ENCODE measurements at regions not wholly inside any gene's neighbourhood (a gene's known extent, or its start where the extent isn't known, plus 50 kb on each side); places are given as distances from the start of the nearest gene placed in this dataset.
"Not testable (repeated sequence)": the region's sequence is repeated elsewhere in the genome, so short reads cannot be mapped to it uniquely, and the experiment has no call there.

- Mint-ChIP-seq H3K27ac (no peak overlapping the region), H3K36me3 (ENCODE audit: low read depth) (no peaks in the 10 kb centered on the region), H3K27me3 (no peaks in the 10 kb centered on the region), H3K4me1 (ENCODE audit: low read depth) (no peaks in the 10 kb centered on the region), H3K4me3 (no peak overlapping the region), H3K9me3 (no peaks in the 10 kb centered on the region)
- intact Hi-C loops (cut with micrococcal nuclease), result no loop called here
- DNase-seq (no peak), ATAC-seq (no peak)
- ChIA-PET CTCF (no interaction called here), POLR2A (no interaction called here)
- TF ChIP-seq CTCF (IDR thresholded peaks at IDR 0.05), result no peak
Measured at GRCh38 chr2:82340578-82341053, 2036.1 kb upstream of the LRRTM1 start.

GRCh38 chr2:82339805-82340204, 2035.3 kb upstream of the LRRTM1 start:
- no peak overlapping the region for H3K4me3 Mint-ChIP-seq
- H3K27ac Mint-ChIP-seq, result no peak overlapping the region
- no peak for ATAC-seq
- ChIA-PET CTCF (no interaction called here), POLR2A (no interaction called here)
- H3K4me1 Mint-ChIP-seq (ENCODE audit: low read depth), result no peaks in the 10 kb centered on the region
- TF ChIP-seq CTCF (IDR thresholded peaks at IDR 0.05), result no peak
- no peaks in the 10 kb centered on the region for H3K27me3 Mint-ChIP-seq
- DNase-seq, result no peak
- H3K9me3 Mint-ChIP-seq, result no peaks in the 10 kb centered on the region
- H3K36me3 Mint-ChIP-seq (ENCODE audit: low read depth), result no peaks in the 10 kb centered on the region
- intact Hi-C loops (cut with micrococcal nuclease), result no loop called here

GRCh38 chr2:82333697-82334096, 2029.1 kb upstream of the LRRTM1 start:
- Mint-ChIP-seq H3K27ac (no peak overlapping the region), H3K9me3 (peaks cover 4% of the 10 kb centered on the region), H3K27me3 (no peaks in the 10 kb centered on the region), H3K36me3 (ENCODE audit: low read depth) (no peaks in the 10 kb centered on the region), H3K4me3 (no peak overlapping the region), H3K4me1 (ENCODE audit: low read depth) (no peaks in the 10 kb centered on the region)
- ChIA-PET POLR2A (no interaction called here), CTCF (no interaction called here)
- no peak for TF ChIP-seq CTCF (IDR thresholded peaks at IDR 0.05)
- ATAC-seq, result no peak
- intact Hi-C loops (cut with micrococcal nuclease), result no loop called here
- no peak for DNase-seq

GRCh38 chr2:82330155-82330554, 2025.6 kb upstream of the LRRTM1 start:
- ChIA-PET CTCF (no interaction called here), POLR2A (no interaction called here)
- intact Hi-C loops (cut with micrococcal nuclease), result no loop called here
- Mint-ChIP-seq H3K27ac (no peak overlapping the region), H3K27me3 (no peaks in the 10 kb centered on the region), H3K4me1 (ENCODE audit: low read depth) (no peaks in the 10 kb centered on the region), H3K36me3 (ENCODE audit: low read depth) (no peaks in the 10 kb centered on the region), H3K4me3 (no peak overlapping the region), H3K9me3 (peaks cover 9% of the 10 kb centered on the region)
- DNase-seq (no peak), ATAC-seq (no peak)
- no peak for TF ChIP-seq CTCF (IDR thresholded peaks at IDR 0.05)

GRCh38 chr2:82326180-82326767, 2021.7 kb upstream of the LRRTM1 start:
- DNase-seq; CTCF ChIA-PET; intact Hi-C loops (cut with micrococcal nuclease); H3K4me1 Mint-ChIP-seq (ENCODE audit: low read depth); ATAC-seq; H3K27me3 Mint-ChIP-seq; POLR2A ChIA-PET; H3K27ac Mint-ChIP-seq; H3K36me3 Mint-ChIP-seq (ENCODE audit: low read depth); H3K4me3 Mint-ChIP-seq: not testable (repeated sequence)
- H3K9me3 Mint-ChIP-seq, result peaks cover 12% of the 10 kb centered on the region

GRCh38 chr2:82320296-82320695, 2015.7 kb upstream of the LRRTM1 start:
- no peak overlapping the region for H3K27ac Mint-ChIP-seq
- TF ChIP-seq CTCF (IDR thresholded peaks at IDR 0.05), result no peak

More at GRCh38 chr2:82320296-82320695, 2015.7 kb upstream of the LRRTM1 start:
- CTCF ChIA-PET, result no interaction called here
- no peaks in the 10 kb centered on the region for H3K36me3 Mint-ChIP-seq (ENCODE audit: low read depth)
- intact Hi-C loops (cut with micrococcal nuclease), result no loop called here
- H3K9me3 Mint-ChIP-seq, result peaks cover 5% of the 10 kb centered on the region
- POLR2A ChIA-PET, result no interaction called here
- DNase-seq (no peak), ATAC-seq (no peak)
- H3K27me3 Mint-ChIP-seq, result no peaks in the 10 kb centered on the region
- no peaks in the 10 kb centered on the region for H3K4me1 Mint-ChIP-seq (ENCODE audit: low read depth)
- H3K4me3 Mint-ChIP-seq, result no peak overlapping the region

All from activated CD8-positive, alpha-beta T cell treated with anti-CD3 and anti-CD28 coated beads for 36 hours (primary cell).